HCT116 (cell line): ENCODE measurements at regions not wholly inside any gene's neighbourhood (a gene's known extent, or its start where the extent isn't known, plus 50 kb on each side); places are given as distances from the start of the nearest gene placed in this dataset.

ENCODE experiments used
- ATAC-seq: fragments of 200-7000 bp; cut with Tn5 transposase; 2 replicates; pipeline ENCODE4 v1.9.1; 2020; ENCODE audit warnings: mild to moderate bottlenecking, moderate library complexity
- BruUV-seq: library from RNA; stranded (reverse); fragments of 400-500 nt; replicated peaks from 2 replicates; lab custom pipeline; 2021; lab: Mats Ljungman, UMichigan
- CTCF ChIA-PET: fragments of 300-600 bp; sonication (Branson Sonifier 250); formaldehyde crosslinking; loops from one replicate; lab custom pipeline; 2021; ENCODE audit warnings: antibody characterized with exemption; lab: Charles Lee
- POLR2A ChIA-PET: fragments of 300-600, 350-600 bp; sonication (Branson Sonifier 250); formaldehyde crosslinking; loops from one replicate; lab custom pipeline; 2021; ENCODE audit warnings: antibody characterized with exemption; lab: Charles Lee
- RAD21 ChIA-PET, 2 experiments: fragments of 300-600 bp; sonication (Branson Sonifier 250); formaldehyde crosslinking; loops; one replicate each; lab custom pipeline; 2023; ENCODE audit warnings: low total read pairs in 2 of 2; ENCODE audit not compliant: uncharacterized antibody in 2 of 2, unreplicated experiment in 2 of 2, low non-redundant PET in 1 of 2; lab: Charles Lee
- DNase-seq: peaks from one replicate; pipeline ENCODE4 v3.0.0-alpha.2; 2010; ENCODE audit warnings: low read depth, low spot score
- H2AFZ ChIP-seq: fragments of 200-600 bp; shearing (Covaris generic), sonication (generic); 2 replicates; pipeline ENCODE4 v1.6.1; 2017; ENCODE audit warnings: low read depth, mixed run types, mixed read lengths, antibody characterized with exemption, low read length; ENCODE audit not compliant: poor library complexity, severe bottlenecking
- H3K27ac ChIP-seq: 2 replicates; pipeline ENCODE4 v1.5.1; 2012; ENCODE audit warnings: low read depth, low read length
- H3K27me3 ChIP-seq: fragments of 200-600 bp; sonication (generic); 2 replicates; pipeline ENCODE4 v1.6.1; 2016; ENCODE audit warnings: mixed run types, low read length, mixed read lengths; ENCODE audit not compliant: insufficient read depth
- H3K36me3 ChIP-seq, 2 experiments: fragments of 200-500 bp in 1 of 2; fragments of 200-600 bp in 1 of 2; sonication (Bioruptor generic) in 1 of 2; sonication (generic) in 1 of 2; 2 replicates each; pipeline versions ENCODE4 v1.5.1 to v1.6.1; 2014 to 2016; ENCODE audit warnings: low read length in 2 of 2, inconsistent platforms in 1 of 2, mixed read lengths in 1 of 2, mixed run types in 1 of 2; ENCODE audit not compliant: insufficient read depth in 2 of 2, control insufficient read depth in 1 of 2
- H3K4me1 ChIP-seq, 2 experiments: fragments of 200-600 bp in 1 of 2; sonication (generic) in 1 of 2; 2 replicates each; pipeline versions ENCODE4 v1.5.1 to v1.6.1; 2012 to 2017; ENCODE audit warnings: low read length in 2 of 2, inconsistent platforms in 1 of 2, mild to moderate bottlenecking in 1 of 2, mixed read lengths in 1 of 2, mixed run types in 1 of 2, moderate library complexity in 1 of 2; ENCODE audit not compliant: insufficient read depth in 2 of 2, control insufficient read depth in 1 of 2
- H3K4me2 ChIP-seq: fragments of 200-600 bp; sonication (generic); 2 replicates; pipeline ENCODE4 v1.6.1; 2017; ENCODE audit warnings: mixed run types, low read length, mixed read lengths
- H3K4me3 ChIP-seq, 2 experiments: fragments of 200-600 bp in 1 of 2; sonication (generic) in 1 of 2; replicated peaks in 1 of 2; 2 replicates each; pipeline ENCODE4 v1.5.1; 2011 to 2016; ENCODE audit warnings: low read length in 2 of 2, control low read depth in 1 of 2, low read depth in 1 of 2, mild to moderate bottlenecking in 1 of 2, mixed read lengths in 1 of 2, mixed run types in 1 of 2
- H3K79me2 ChIP-seq: fragments of 200-600 bp; sonication (generic); 2 replicates; pipeline ENCODE4 v1.6.1; 2017; ENCODE audit warnings: mild to moderate bottlenecking, mixed run types, low read length, moderate library complexity, mixed read lengths; ENCODE audit not compliant: insufficient read depth
- H3K9ac ChIP-seq: fragments of 200-600 bp; sonication (generic); 2 replicates; pipeline ENCODE4 v1.6.1; 2016; ENCODE audit warnings: low read length, mixed read lengths
- H3K9me2 ChIP-seq: fragments of 200-600 bp; sonication (generic), shearing (Covaris generic); 2 replicates; pipeline ENCODE4 v1.6.1; 2017; ENCODE audit warnings: mixed run types, mild to moderate bottlenecking, moderate library complexity; ENCODE audit not compliant: insufficient read depth
- H3K9me3 ChIP-seq, 2 experiments: fragments of 200-500 bp in 1 of 2; fragments of 200-600 bp in 1 of 2; sonication (Bioruptor generic) in 1 of 2; sonication (generic) in 1 of 2; 2 replicates each; pipeline ENCODE4 v1.6.1; 2014 to 2017; ENCODE audit warnings: low read length in 2 of 2, mixed read lengths in 2 of 2, inconsistent platforms in 1 of 2, low read depth in 1 of 2, mild to moderate bottlenecking in 1 of 2, mixed run types in 1 of 2, moderate library complexity in 1 of 2; ENCODE audit not compliant: control insufficient read depth in 1 of 2, insufficient read depth in 1 of 2
- H4K20me1 ChIP-seq: fragments of 200-600 bp; sonication (generic), shearing (Covaris generic); 2 replicates; pipeline ENCODE4 v1.6.1; 2017; ENCODE audit warnings: mixed run types, mild to moderate bottlenecking, moderate library complexity; ENCODE audit not compliant: insufficient read depth
- CEBPB ChIP-seq: IDR thresholded peaks from 2 replicates; pipeline ENCODE4 v1.6.1; 2012; ENCODE audit warnings: low read depth
- CTCF ChIP-seq, 3 experiments: fragments of 200-600 bp in 1 of 3; sonication (generic) in 1 of 3; IDR thresholded peaks in 2 of 3; conservative IDR thresholded peaks in 1 of 3; 2 replicates each; pipeline ENCODE4 v1.5.1; 2012 to 2017; ENCODE audit warnings: low read depth in 2 of 3, low read length in 2 of 3, antibody characterized with exemption in 1 of 3, borderline replicate concordance in 1 of 3, control low read depth in 1 of 3, mild to moderate bottlenecking in 1 of 3, mixed read lengths in 1 of 3, mixed run types in 1 of 3, moderate library complexity in 1 of 3; ENCODE audit not compliant: insufficient read depth in 1 of 3
- EGR1 ChIP-seq: IDR thresholded peaks from 2 replicates; pipeline ENCODE4 v1.6.1; 2012; ENCODE audit warnings: low read depth
- ELF1 ChIP-seq: IDR thresholded peaks from 2 replicates; pipeline ENCODE4 v1.6.1; 2012; ENCODE audit warnings: low read depth, borderline replicate concordance
- EZH2 ChIP-seq: fragments of 200-600 bp; sonication (generic); IDR thresholded peaks from 2 replicates; pipeline ENCODE4 v1.6.1; 2017; ENCODE audit warnings: antibody characterized with exemption, mixed run types
- EZH2phosphoT487 ChIP-seq: fragments of 200-600 bp; IDR thresholded peaks from 2 replicates; pipeline ENCODE4 v1.6.1; 2018; ENCODE audit warnings: antibody characterized with exemption, borderline replicate concordance
- FOSL1 ChIP-seq: IDR thresholded peaks from 2 replicates; pipeline ENCODE4 v1.6.1; 2012; ENCODE audit warnings: low read depth
- MAX ChIP-seq: IDR thresholded peaks from 2 replicates; pipeline ENCODE4 v1.6.1; 2012
- POLR2A ChIP-seq: IDR thresholded peaks from 2 replicates; pipeline ENCODE4 v1.7.0; 2011; ENCODE audit warnings: borderline replicate concordance; ENCODE audit not compliant: insufficient read depth, insufficient read length; ENCODE audit errors: extremely low read depth
- RAD21 ChIP-seq: IDR thresholded peaks from 2 replicates; pipeline ENCODE4 v1.6.1; 2012; ENCODE audit warnings: low read depth, mild to moderate bottlenecking
- SIN3A ChIP-seq: IDR thresholded peaks from 2 replicates; pipeline ENCODE4 v1.6.1; 2012; ENCODE audit warnings: low read depth
- TCF7L2 ChIP-seq: IDR thresholded peaks from 2 replicates; pipeline ENCODE4 v1.7.0; 2011; ENCODE audit warnings: borderline replicate concordance, inconsistent platforms; ENCODE audit not compliant: insufficient read depth, insufficient read length; ENCODE audit errors: extremely low read depth
- YY1 ChIP-seq: IDR thresholded peaks from 2 replicates; pipeline ENCODE4 v1.6.1; 2011; ENCODE audit warnings: low read length, low read depth, moderate library complexity, mild to moderate bottlenecking; ENCODE audit not compliant: insufficient replicate concordance; ENCODE audit errors: extremely low read depth
- ZBTB33 ChIP-seq: IDR thresholded peaks from 2 replicates; pipeline ENCODE4 v1.6.1; 2011; ENCODE audit warnings: mild to moderate bottlenecking, low read length, moderate library complexity; ENCODE audit not compliant: insufficient replicate concordance; ENCODE audit errors: extremely low read depth
- ZFX ChIP-seq: fragments of 450-650 bp; IDR thresholded peaks from 2 replicates; pipeline ENCODE4 v1.6.1; 2017
- ZNF274 ChIP-seq: fragments of 200-500 bp; sonication (Bioruptor generic); IDR thresholded peaks from 2 replicates; pipeline ENCODE4 v1.6.1; 2014; ENCODE audit warnings: mild to moderate bottlenecking, low read depth, low read length, inconsistent platforms
- intact Hi-C: fragments of 100-400 bp; cut with micrococcal nuclease; formaldehyde crosslinking; loops from 2 replicates; pipeline ENCODE4 v1.10.0; 2022

GRCh38 chr3:110069761-110070160 lies 732.4 kb upstream of the DPPA4 start:
- ChIA-PET CTCF (no interaction called here), RAD21 (no interaction called here), POLR2A (no interaction called here)
- Histone ChIP-seq H3K9me2 (no peaks in the 10 kb centered on the region), H3K36me3 (no peaks in the 10 kb centered on the region), H3K27ac (no peak overlapping the region), H4K20me1 (no peaks in the 10 kb centered on the region), H3K4me2 (no peak overlapping the region), H3K9me3 (no peaks in the 10 kb centered on the region), H3K9ac (no peak overlapping the region), H3K27me3 (no peaks in the 10 kb centered on the region), H3K4me1 (no peaks in the 10 kb centered on the region), H3K79me2 (no peaks in the 10 kb centered on the region), H2AFZ (no peak overlapping the region), H3K4me3 (no peak overlapping the region)
- no TSS peak for BruUV-seq
- intact Hi-C loops, result no loop called here
- DNase-seq, result no peak
- ATAC-seq, result no peak
- TF ChIP-seq MAX, result no peak
- no peak for TF ChIP-seq ZFX
- no peak for TF ChIP-seq RAD21
- no peak for TF ChIP-seq CEBPB
- no peak for TF ChIP-seq ELF1
- TF ChIP-seq SIN3A, result no peak
- no peak for TF ChIP-seq FOSL1
- no peak for TF ChIP-seq TCF7L2
- no peak for TF ChIP-seq ZNF274
- no peak for TF ChIP-seq EZH2phosphoT487

- CTCF ChIA-PET, result no interaction called here
- H3K4me2 ChIP-seq, result no peak overlapping the region
- H3K79me2 ChIP-seq, result no peaks in the 10 kb centered on the region
- intact Hi-C loops, result no loop called here
- H4K20me1 ChIP-seq, result no peaks in the 10 kb centered on the region
- H3K9me3 ChIP-seq, result no peaks in the 10 kb centered on the region
- POLR2A ChIA-PET, result no interaction called here
- ATAC-seq (no peak), DNase-seq (no peak)
- no TSS peak for BruUV-seq
- no peak overlapping the region for H3K9ac ChIP-seq
- no peak overlapping the region for H2AFZ ChIP-seq
- H3K9me2 ChIP-seq, result no peaks in the 10 kb centered on the region
- H3K27ac ChIP-seq, result no peak overlapping the region
- RAD21 ChIA-PET, result no interaction called here
- H3K36me3 ChIP-seq, result no peaks in the 10 kb centered on the region
- no peak overlapping the region for H3K4me3 ChIP-seq
- H3K4me1 ChIP-seq, result no peaks in the 10 kb centered on the region
- H3K27me3 ChIP-seq, result no peaks in the 10 kb centered on the region
- no peak for TF ChIP-seq YY1
- TF ChIP-seq ZFX, result no peak
- TF ChIP-seq POLR2A, result no peak
- no peak for TF ChIP-seq CTCF (IDR thresholded peaks at IDR 0.05 in 2 of 3, conservative IDR thresholded peaks at IDR 0.05 in 1 of 3; ENCODE audit: borderline replicate concordance in 1 of 3, insufficient read depth in 1 of 3, low read depth in 2 of 3, low read length in 2 of 3)
- TF ChIP-seq EZH2, result no peak
- TF ChIP-seq EZH2phosphoT487, result no peak
- no peak for TF ChIP-seq ZBTB33
- no peak for TF ChIP-seq ZNF274
- TF ChIP-seq EGR1, result no peak
These were observed 733.0 kb upstream of the DPPA4 start for GRCh38 chr3:110070161-110070916.
